ENCODE measurements at regions not wholly inside any gene's neighbourhood (a gene's known extent, or its start where the extent isn't known, plus 50 kb on each side); places are given as distances from the start of the nearest gene placed in this dataset.

GRCh38 chr6:122214605-122215318 lies 184.7 kb upstream of the HSF2 start:
- no peak overlapping the region for H3K4me3 ChIP-seq (ENCODE audit: low read depth, low read length)
- no peak for TF ChIP-seq CTCF (IDR thresholded peaks at IDR 0.05; ENCODE audit: low read depth, low read length)

- H3K4me3 ChIP-seq (ENCODE audit: low read depth, low read length), result no peak overlapping the region
- no peak for TF ChIP-seq CTCF (IDR thresholded peaks at IDR 0.05; ENCODE audit: low read depth, low read length)
These were observed 179.2 kb upstream of the HSF2 start for GRCh38 chr6:122220254-122220653.

GRCh38 chr6:122222761-122223160 lies 176.7 kb upstream of the HSF2 start:
- no peak for TF ChIP-seq CTCF (IDR thresholded peaks at IDR 0.05; ENCODE audit: low read depth, low read length)
- no peak overlapping the region for H3K4me3 ChIP-seq (ENCODE audit: low read depth, low read length)

- no peak overlapping the region for H3K4me3 ChIP-seq (ENCODE audit: low read depth, low read length)
- no peak for TF ChIP-seq CTCF (IDR thresholded peaks at IDR 0.05; ENCODE audit: low read depth, low read length)
These were observed 176.2 kb upstream of the HSF2 start for GRCh38 chr6:122223251-122223650.

- H3K4me3 ChIP-seq (ENCODE audit: low read depth, low read length), result no peak overlapping the region
- TF ChIP-seq CTCF (IDR thresholded peaks at IDR 0.05; ENCODE audit: low read depth, low read length), result no peak
These were observed 160.6 kb upstream of the HSF2 start for GRCh38 chr6:122238861-122239260.

GRCh38 chr6:122246906-122247658 lies 152.4 kb upstream of the HSF2 start:
- TF ChIP-seq CTCF (IDR thresholded peaks at IDR 0.05; ENCODE audit: low read depth, low read length), result no peak

GRCh38 chr6:122248001-122248669 lies 151.3 kb upstream of the HSF2 start:
- no peak for TF ChIP-seq CTCF (IDR thresholded peaks at IDR 0.05; ENCODE audit: low read depth, low read length)
- no peak overlapping the region for H3K4me3 ChIP-seq (ENCODE audit: low read depth, low read length)

More at GRCh38 chr6:122246906-122247658, 152.4 kb upstream of the HSF2 start:
- no peak overlapping the region for H3K4me3 ChIP-seq (ENCODE audit: low read depth, low read length)

Measured in WI38 (cell line).